HG03064 (cell line): ENCODE measurements at regions not wholly inside any gene's neighbourhood (a gene's known extent, or its start where the extent isn't known, plus 50 kb on each side); places are given as distances from the start of the nearest gene placed in this dataset.

Source experiments
- ATAC-seq: cut with Tn5 transposase; IDR thresholded peaks from one replicate; pipeline ENCODE4 v1.9.1; 2021; ENCODE audit warnings: low read depth; ENCODE audit not compliant: unreplicated experiment

GRCh38 chr16:85556456-85557082 lies 56.6 kb upstream of the GSE1 start:
- ATAC-seq, result no peak

DNA sequence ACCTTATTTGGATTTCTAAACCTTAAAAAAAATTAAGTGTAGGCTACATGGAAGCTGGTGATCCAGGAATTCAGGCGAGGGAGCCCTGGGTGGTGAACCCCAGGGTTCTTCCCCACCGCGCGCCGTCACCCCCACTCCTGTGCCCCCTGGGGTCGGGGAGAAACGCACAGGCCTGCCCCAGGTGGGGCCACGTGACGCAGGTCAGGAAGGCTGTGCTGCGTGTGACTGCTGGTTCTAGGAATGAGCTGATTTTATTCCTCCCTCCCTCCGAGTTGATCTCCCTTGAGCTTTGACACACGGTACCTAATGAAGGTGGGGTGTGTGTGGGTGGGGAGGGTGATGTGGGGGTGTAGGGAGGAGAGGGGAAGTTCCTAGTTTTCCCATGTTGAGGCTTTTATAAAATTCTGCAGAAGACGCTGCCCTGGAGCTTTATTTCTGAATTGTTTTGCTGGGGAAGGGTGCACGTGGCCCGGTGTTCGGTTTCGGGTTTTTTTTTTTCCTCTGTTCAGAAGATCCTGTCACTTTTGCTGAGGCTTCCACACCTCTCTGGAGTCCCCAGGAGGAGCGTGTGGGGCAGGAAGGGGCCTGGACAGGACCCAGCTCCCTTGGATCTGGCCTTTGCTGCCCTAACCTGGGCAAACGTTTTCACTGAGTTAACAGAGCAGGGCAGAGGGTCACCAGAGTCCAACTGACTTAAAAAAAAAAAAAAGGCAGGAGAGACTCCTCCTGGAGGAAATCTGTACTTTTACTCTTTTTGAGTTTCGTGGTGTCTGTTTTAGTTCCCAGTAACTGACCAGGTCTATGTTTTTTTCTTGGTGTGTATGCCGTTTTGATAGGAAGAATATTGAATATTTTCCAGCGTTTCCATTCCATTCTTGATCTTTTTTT lies 55.8 kb upstream of the GSE1 start:
- ATAC-seq, result no peak

DNA sequence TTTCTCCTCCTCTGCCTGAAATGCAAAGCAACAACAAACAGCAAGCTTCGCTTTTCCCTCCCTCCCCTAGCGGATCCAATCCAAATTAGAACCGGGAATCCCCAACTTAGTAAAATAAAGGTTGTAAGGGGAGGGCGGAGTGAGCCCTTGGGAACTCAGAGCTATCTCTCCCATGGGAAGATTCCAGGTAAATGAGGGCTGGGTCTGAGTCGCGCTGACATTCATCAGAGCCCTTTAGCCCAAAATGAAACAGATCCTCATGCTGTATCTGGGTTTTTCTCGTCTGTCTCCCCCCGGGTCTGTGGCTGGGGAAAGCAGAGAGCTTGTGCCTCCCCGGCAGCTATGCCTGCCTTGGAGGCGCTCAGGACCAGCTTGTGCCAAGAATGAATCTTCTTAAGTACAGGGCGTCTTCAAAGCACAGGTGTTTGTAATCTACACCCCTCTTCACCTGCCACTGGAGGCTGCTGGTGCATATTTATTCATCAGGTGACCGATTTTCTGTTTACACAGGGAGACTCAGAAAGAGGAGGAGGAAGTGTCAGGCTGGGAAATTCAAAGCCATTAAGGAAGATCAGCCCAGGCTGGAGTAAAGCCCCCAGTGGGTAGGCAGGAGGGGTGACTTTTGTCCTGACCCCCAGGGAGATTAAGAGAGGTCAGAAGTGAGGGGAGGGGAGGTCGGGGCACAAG lies 55.0 kb upstream of the GSE1 start:
- no peak for ATAC-seq

- no peak for ATAC-seq
Measured at GRCh38 chr16:85560932-85561247, 52.2 kb upstream of the GSE1 start.

- no peak for ATAC-seq
Measured at GRCh38 chr16:85561248-85562092, 51.7 kb upstream of the GSE1 start.

- ATAC-seq, result no peak
Measured at GRCh38 chr16:85562093-85562786, 50.9 kb upstream of the GSE1 start.

DNA sequence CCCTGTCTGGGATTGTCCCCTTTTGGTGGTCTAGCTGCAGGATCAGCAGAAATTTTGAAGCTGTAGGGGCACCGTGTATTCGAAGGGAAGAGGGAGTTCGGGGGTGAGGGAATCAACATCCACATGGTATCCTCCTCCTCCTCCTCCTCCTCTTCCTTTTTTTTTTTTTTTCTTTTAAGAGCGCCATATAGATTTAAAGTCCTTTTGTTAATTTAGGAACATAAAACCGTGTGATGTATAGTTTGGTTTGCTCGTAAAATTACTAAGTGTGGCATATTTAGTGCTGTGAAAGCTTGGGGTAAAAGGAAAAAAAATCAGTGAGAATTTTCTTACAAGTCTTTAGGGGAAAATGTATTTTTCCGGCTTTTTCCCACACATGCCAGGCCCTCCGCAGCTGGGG lies 50.1 kb upstream of the GSE1 start:
- no peak for ATAC-seq
